ENCODE measurements at regions not wholly inside any gene's neighbourhood (a gene's known extent, or its start where the extent isn't known, plus 50 kb on each side); places are given as distances from the start of the nearest gene placed in this dataset.

GRCh38 chrX:124994404-124994803 is 325.3 kb upstream of the TEX13C start:
- H3K4me1 ChIP-seq (ENCODE audit: insufficient read depth, low read length) = no peaks in the 10 kb centered on the region
- ATAC-seq (ENCODE audit: poor library complexity) = no peak
- H3K36me3 ChIP-seq (ENCODE audit: insufficient read depth, low read length) = no peaks in the 10 kb centered on the region
- no peak for TF ChIP-seq CTCF (IDR thresholded peaks at IDR 0.05)
- no peak overlapping the region for H3K27ac ChIP-seq (ENCODE audit: low read depth in 1 of 2, low read length in 2 of 2)
- no peaks in the 10 kb centered on the region for H3K27me3 ChIP-seq (ENCODE audit: control insufficient read depth in 1 of 2, insufficient read depth in 2 of 2, low read length in 2 of 2)
- Mint-ChIP-seq H3K27ac (no peak overlapping the region), H3K9me3 (no peaks in the 10 kb centered on the region), H3K4me1 (ENCODE audit: low read depth) (no peaks in the 10 kb centered on the region), H3K27me3 (no peaks in the 10 kb centered on the region), H3K4me3 (no peak overlapping the region), H3K36me3 (ENCODE audit: low read depth) (no peaks in the 10 kb centered on the region)
- DNase-seq = no peak
- intact Hi-C loops (cut with DNase I, micrococcal nuclease) = no loop called here
- H3K9me3 ChIP-seq (ENCODE audit: control insufficient read depth in 1 of 2, insufficient read depth in 1 of 2, low read length in 2 of 2) = no peaks in the 10 kb centered on the region
- ChIA-PET POLR2A (no interaction called here), CTCF (interaction anchor here (0.5 kb wide), 1 partner anchor 630 kb away, joined by 5 read pairs; no protein-coding TSS in a partner anchor)
- no peak overlapping the region for H3K4me3 ChIP-seq (ENCODE audit: low read length)

GRCh38 chrX:125003746-125004446 is 315.8 kb upstream of the TEX13C start:
- Histone ChIP-seq H3K4me1 (ENCODE audit: insufficient read depth, low read length) (no peaks in the 10 kb centered on the region), H3K27ac (ENCODE audit: low read depth in 1 of 2, low read length in 2 of 2) (no peak overlapping the region), H3K9me3 (ENCODE audit: control insufficient read depth in 1 of 2, insufficient read depth in 1 of 2, low read length in 2 of 2) (no peaks in the 10 kb centered on the region), H3K4me3 (ENCODE audit: low read length) (no peak overlapping the region), H3K27me3 (ENCODE audit: control insufficient read depth in 1 of 2, insufficient read depth in 2 of 2, low read length in 2 of 2) (no peaks in the 10 kb centered on the region), H3K36me3 (ENCODE audit: insufficient read depth, low read length) (no peaks in the 10 kb centered on the region)
- Mint-ChIP-seq H3K27me3 (no peaks in the 10 kb centered on the region), H3K4me1 (ENCODE audit: low read depth) (no peaks in the 10 kb centered on the region), H3K36me3 (ENCODE audit: low read depth) (no peaks in the 10 kb centered on the region), H3K4me3 (no peak overlapping the region), H3K9me3 (no peaks in the 10 kb centered on the region), H3K27ac (no peak overlapping the region)
- intact Hi-C loops (cut with DNase I, micrococcal nuclease) = no loop called here
- CTCF ChIA-PET = no interaction called here
- no peak for DNase-seq
- no peak for ATAC-seq (ENCODE audit: poor library complexity)
- POLR2A ChIA-PET = no interaction called here
- no peak for TF ChIP-seq CTCF (IDR thresholded peaks at IDR 0.05)

GRCh38 chrX:125004799-125005198 is 314.9 kb upstream of the TEX13C start:
- POLR2A ChIA-PET = no interaction called here
- Histone ChIP-seq H3K4me1 (ENCODE audit: insufficient read depth, low read length) (no peaks in the 10 kb centered on the region), H3K27ac (ENCODE audit: low read depth in 1 of 2, low read length in 2 of 2) (no peak overlapping the region), H3K9me3 (ENCODE audit: control insufficient read depth in 1 of 2, insufficient read depth in 1 of 2, low read length in 2 of 2) (no peaks in the 10 kb centered on the region), H3K4me3 (ENCODE audit: low read length) (no peak overlapping the region), H3K36me3 (ENCODE audit: insufficient read depth, low read length) (no peaks in the 10 kb centered on the region), H3K27me3 (ENCODE audit: control insufficient read depth in 1 of 2, insufficient read depth in 2 of 2, low read length in 2 of 2) (no peaks in the 10 kb centered on the region)
- Mint-ChIP-seq H3K4me1 (ENCODE audit: low read depth) (no peaks in the 10 kb centered on the region), H3K4me3 (no peak overlapping the region), H3K9me3 (no peaks in the 10 kb centered on the region), H3K27me3 (no peaks in the 10 kb centered on the region), H3K27ac (no peak overlapping the region), H3K36me3 (ENCODE audit: low read depth) (no peaks in the 10 kb centered on the region)
- TF ChIP-seq CTCF (IDR thresholded peaks at IDR 0.05) = no peak
- ATAC-seq (ENCODE audit: poor library complexity) (no peak), DNase-seq (no peak)
- CTCF ChIA-PET = no interaction called here
- intact Hi-C loops (cut with DNase I, micrococcal nuclease) = no loop called here
